ENCODE measurements at regions not wholly inside any gene's neighbourhood (a gene's known extent, or its start where the extent isn't known, plus 50 kb on each side); places are given as distances from the start of the nearest gene placed in this dataset.
A peak's percentile ranks its signal among the peaks of the same experiment; 100 is the strongest.

- no peak for DNase-seq (ENCODE audit: extremely low read depth, low read depth, low spot score)
These were observed 83.6 kb upstream of the BDNF start for GRCh38 chr11:27783701-27784355.

GRCh38 chr11:27777033-27777432, 76.8 kb upstream of the BDNF start:
- DNase-seq (ENCODE audit: extremely low read depth, low read depth, low spot score): no peak

GRCh38 chr11:27773884-27774283, 73.6 kb upstream of the BDNF start:
- DNase-seq (ENCODE audit: extremely low read depth, low read depth, low spot score): no peak

- DNase-seq (ENCODE audit: extremely low read depth, low read depth, low spot score): no peak
These were observed 71.3 kb upstream of the BDNF start for GRCh38 chr11:27771516-27771915.

- DNase-seq (ENCODE audit: extremely low read depth, low read depth, low spot score): no peak
These were observed 70.3 kb upstream of the BDNF start for GRCh38 chr11:27770576-27770975.

GRCh38 chr11:27763736-27764135, 63.5 kb upstream of the BDNF start:
- no peak for DNase-seq (ENCODE audit: extremely low read depth, low read depth, low spot score)

GRCh38 chr11:27761356-27761755, 61.1 kb upstream of the BDNF start:
- DNase-seq (ENCODE audit: extremely low read depth, low read depth, low spot score): no peak

- no peak for DNase-seq (ENCODE audit: extremely low read depth, low read depth, low spot score)
These were observed 57.7 kb upstream of the BDNF start for GRCh38 chr11:27757953-27758352.

GRCh38 chr11:27754035-27755017, 54.1 kb upstream of the BDNF start:
- peak; percentile 22 for DNase-seq (ENCODE audit: extremely low read depth, low read depth, low spot score)

Data from glomerular endothelial cell (primary cell).